HEK293 (cell line): ENCODE measurements at regions not wholly inside any gene's neighbourhood (a gene's known extent, or its start where the extent isn't known, plus 50 kb on each side); places are given as distances from the start of the nearest gene placed in this dataset.

ENCODE experiments used
- CTCF ChIP-seq: fragments of 450-650 bp; formaldehyde crosslinking; IDR thresholded peaks from 2 replicates; pipeline ENCODE4 v1.5.1; 2016; ENCODE audit warnings: missing biosample characterization, missing genetic modification characterization
- TSHZ1 ChIP-seq: fragments of 450-650 bp; formaldehyde crosslinking; IDR thresholded peaks from 2 replicates; pipeline ENCODE4 v1.5.1; 2016; ENCODE audit warnings: missing biosample characterization, missing genetic modification characterization, borderline replicate concordance
- ZBTB17 ChIP-seq: fragments of 450-650 bp; formaldehyde crosslinking; IDR thresholded peaks from 2 replicates; pipeline ENCODE4 v1.5.1; 2016; ENCODE audit warnings: missing biosample characterization, missing genetic modification characterization
- ZNF324 ChIP-seq: fragments of 450-650 bp; formaldehyde crosslinking; IDR thresholded peaks from 2 replicates; pipeline ENCODE4 v1.5.1; 2016; ENCODE audit warnings: missing biosample characterization, missing genetic modification characterization
- ZNF341 ChIP-seq: fragments of 450-650 bp; formaldehyde crosslinking; IDR thresholded peaks from 2 replicates; pipeline ENCODE4; 2016; ENCODE audit warnings: low read depth, missing biosample characterization, missing genetic modification characterization

GRCh38 chr4:173837517-173837916 is 307.5 kb upstream of the HAND2 start:
- no peak for TF ChIP-seq CTCF (tag by site-specific recombination)
- TF ChIP-seq TSHZ1 (tag by site-specific recombination), result no peak
- TF ChIP-seq ZBTB17 (tag by site-specific recombination), result no peak
- no peak for TF ChIP-seq ZNF341 (tag by site-specific recombination)
- TF ChIP-seq ZNF324 (tag by site-specific recombination), result no peak
